Skeletal muscle tissue (tissue), 3 donors: ENCODE measurements at regions not wholly inside any gene's neighbourhood (a gene's known extent, or its start where the extent isn't known, plus 50 kb on each side); places are given as distances from the start of the nearest gene placed in this dataset.
"Not testable (repeated sequence)": the region's sequence is repeated elsewhere in the genome, so short reads cannot be mapped to it uniquely, and the experiment has no call there.

Experiments used
- H3K27ac ChIP-seq: one replicate; pipeline ENCODE4 v1.7.0; 2013; ENCODE audit warnings: mild to moderate bottlenecking, low read depth, low read length, inconsistent platforms
- H3K27me3 ChIP-seq, 3 donors: one replicate each; pipeline ENCODE4 v1.7.0; 2013; ENCODE audit warnings: low read length in 3 of 3; ENCODE audit not compliant: control insufficient read depth in 3 of 3, insufficient read depth in 3 of 3
- H3K36me3 ChIP-seq, 3 donors: one replicate each; pipeline ENCODE4 v1.7.0; 2013; ENCODE audit warnings: low read length in 3 of 3; ENCODE audit not compliant: control insufficient read depth in 3 of 3, insufficient read depth in 3 of 3
- H3K4me1 ChIP-seq, 3 donors: one replicate each; pipeline ENCODE4 v1.7.0; 2013; ENCODE audit warnings: low read length in 3 of 3, mild to moderate bottlenecking in 3 of 3; ENCODE audit not compliant: control insufficient read depth in 3 of 3, insufficient read depth in 3 of 3
- H3K4me3 ChIP-seq, 3 donors: one replicate each; pipeline ENCODE4 v1.7.0; 2013; ENCODE audit warnings: low read length in 3 of 3
- H3K9ac ChIP-seq, 3 donors: one replicate each; pipeline ENCODE4 v1.7.0; 2013; ENCODE audit warnings: low read length in 3 of 3, mild to moderate bottlenecking in 3 of 3, moderate library complexity in 2 of 3, low read depth in 1 of 3
- H3K9me3 ChIP-seq, 3 donors: one replicate each; pipeline ENCODE4 v1.7.0; 2013; ENCODE audit warnings: low read length in 3 of 3; ENCODE audit not compliant: control insufficient read depth in 3 of 3
- donor health status: Osteomylitis.

GRCh38 chr5:119694284-119694683, 64.9 kb downstream of the FAM170A start:
- no peak overlapping the region for H3K4me3 ChIP-seq
- H3K27ac ChIP-seq: no peak overlapping the region
- no peak overlapping the region for H3K9ac ChIP-seq

DNA sequence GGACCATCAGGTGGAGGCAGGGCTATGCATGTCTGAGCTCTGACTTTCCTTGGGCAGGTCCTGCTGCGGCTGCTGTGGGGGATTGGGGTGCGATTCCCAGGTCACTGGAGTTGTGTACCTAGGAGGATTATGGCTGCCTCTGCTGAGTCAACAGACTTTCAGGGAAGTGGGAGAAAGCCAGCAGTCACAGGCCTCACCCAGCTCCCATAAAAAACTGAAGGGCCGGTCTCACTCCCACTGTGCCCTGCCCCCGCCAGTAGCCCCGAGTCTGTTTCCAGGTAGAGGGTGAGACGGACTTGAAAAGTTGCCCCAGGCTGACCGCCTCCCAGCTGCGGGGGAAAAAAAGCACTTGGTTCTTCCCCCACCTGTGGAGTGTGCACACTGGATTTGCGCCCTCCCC, 76.7 kb downstream of the FAM170A start:
- H3K27ac ChIP-seq: no peak overlapping the region
- peaks cover 0 to 6% (median 0%) of the 10 kb centered on the region in 3 donors for H3K27me3 ChIP-seq
- H3K4me1 ChIP-seq: no peaks in the 10 kb centered on the region
- H3K9ac ChIP-seq: no peak overlapping the region
- H3K9me3 ChIP-seq: no peaks in the 10 kb centered on the region
- no peak overlapping the region for H3K4me3 ChIP-seq
- H3K36me3 ChIP-seq: no peaks in the 10 kb centered on the region

More at GRCh38 chr5:119694284-119694683, 64.9 kb downstream of the FAM170A start:
- peaks cover 0 to 2% (median 0%) of the 10 kb centered on the region in 3 donors for H3K9me3 ChIP-seq
- no peaks in the 10 kb centered on the region for H3K36me3 ChIP-seq
- no peaks in the 10 kb centered on the region for H3K4me1 ChIP-seq
- H3K27me3 ChIP-seq: no peaks in the 10 kb centered on the region

DNA sequence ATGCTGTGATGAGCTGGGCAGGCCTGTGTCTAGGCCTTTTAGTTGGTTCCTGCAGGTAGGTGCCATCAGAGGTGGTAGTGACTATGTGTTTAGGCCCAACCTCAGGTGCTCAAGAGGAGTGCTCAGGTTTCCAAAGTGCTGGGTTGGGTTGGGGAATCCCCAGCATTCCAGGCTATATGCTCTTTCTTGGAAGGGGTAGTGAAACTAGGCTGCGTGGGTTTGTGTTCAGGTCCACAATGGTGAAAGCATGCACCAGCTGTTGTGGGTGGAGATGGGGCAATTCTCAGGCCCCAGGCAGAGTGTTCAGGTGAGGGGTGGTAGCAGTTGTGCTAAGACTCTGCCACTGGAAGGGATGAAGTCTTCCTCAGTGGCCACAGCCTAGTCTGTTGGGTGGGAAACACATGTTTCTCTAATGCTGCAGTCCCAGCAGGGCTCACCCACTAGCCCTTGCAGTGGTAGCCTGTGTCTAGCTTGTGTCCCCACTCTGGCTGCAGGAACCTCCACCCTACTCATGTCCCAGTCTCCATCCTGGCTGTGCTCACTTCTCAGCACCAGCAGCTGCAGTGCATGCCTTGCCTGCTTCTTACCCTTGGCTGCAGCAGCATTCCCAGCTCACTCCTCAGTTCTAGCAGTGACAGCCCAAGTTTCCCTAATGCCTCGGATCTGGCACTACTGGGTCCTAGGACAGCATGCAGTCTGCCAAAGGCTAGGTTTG, 78.9 kb downstream of the FAM170A start:
- no peaks in the 10 kb centered on the region for H3K4me1 ChIP-seq
- no peak overlapping the region for H3K27ac ChIP-seq
- H3K27me3 ChIP-seq: peaks cover 0 to 6% (median 0%) of the 10 kb centered on the region in 3 donors
- no peaks in the 10 kb centered on the region for H3K36me3 ChIP-seq
- H3K9ac ChIP-seq: no peak overlapping the region
- H3K4me3 ChIP-seq: no peak overlapping the region
- H3K9me3 ChIP-seq: no peaks in the 10 kb centered on the region

GRCh38 chr5:119721775-119722174, 92.4 kb downstream of the FAM170A start:
- H3K36me3 ChIP-seq: no peaks in the 10 kb centered on the region
- no peak overlapping the region for H3K4me3 ChIP-seq
- H3K4me1 ChIP-seq: no peaks in the 10 kb centered on the region
- no peak overlapping the region for H3K27ac ChIP-seq
- H3K9me3 ChIP-seq: no peaks in the 10 kb centered on the region
- H3K27me3 ChIP-seq: no peaks in the 10 kb centered on the region
- H3K9ac ChIP-seq: no peak overlapping the region

GRCh38 chr5:119725291-119725690, 95.9 kb downstream of the FAM170A start:
- not testable (repeated sequence) for H3K9me3 ChIP-seq, H3K9ac ChIP-seq, H3K4me1 ChIP-seq, H3K27ac ChIP-seq, H3K36me3 ChIP-seq, H3K4me3 ChIP-seq, H3K27me3 ChIP-seq

GRCh38 chr5:119726544-119726943, 97.2 kb downstream of the FAM170A start:
- Histone ChIP-seq H3K9me3 (no peaks in the 10 kb centered on the region), H3K9ac (no peak overlapping the region), H3K4me1 (no peaks in the 10 kb centered on the region), H3K4me3 (no peak overlapping the region), H3K27ac (no peak overlapping the region), H3K36me3 (no peaks in the 10 kb centered on the region), H3K27me3 (no peaks in the 10 kb centered on the region)

DNA sequence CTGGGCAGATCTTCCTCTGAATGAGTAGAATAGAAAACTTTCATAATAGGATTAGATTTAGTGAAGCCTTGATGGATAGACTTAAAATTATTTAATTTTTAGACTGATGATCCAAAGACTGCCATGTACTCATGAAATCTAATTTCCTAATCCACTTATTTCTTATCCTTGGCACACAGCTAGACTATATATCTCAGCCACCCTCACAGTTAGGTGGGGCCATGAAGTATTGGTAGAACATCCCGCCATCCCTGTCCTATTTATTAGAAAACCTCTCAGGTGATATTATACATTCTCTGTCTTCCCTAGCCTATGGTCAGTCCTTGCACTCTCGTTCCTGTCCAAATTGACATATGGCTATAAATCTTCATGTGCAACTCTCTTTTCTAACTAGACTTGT, 110.9 kb downstream of the FAM170A start:
- Histone ChIP-seq H3K27ac (no peak overlapping the region), H3K4me3 (no peak overlapping the region), H3K9me3 (no peaks in the 10 kb centered on the region), H3K27me3 (no peaks in the 10 kb centered on the region), H3K4me1 (no peaks in the 10 kb centered on the region), H3K9ac (no peak overlapping the region), H3K36me3 (no peaks in the 10 kb centered on the region)

DNA sequence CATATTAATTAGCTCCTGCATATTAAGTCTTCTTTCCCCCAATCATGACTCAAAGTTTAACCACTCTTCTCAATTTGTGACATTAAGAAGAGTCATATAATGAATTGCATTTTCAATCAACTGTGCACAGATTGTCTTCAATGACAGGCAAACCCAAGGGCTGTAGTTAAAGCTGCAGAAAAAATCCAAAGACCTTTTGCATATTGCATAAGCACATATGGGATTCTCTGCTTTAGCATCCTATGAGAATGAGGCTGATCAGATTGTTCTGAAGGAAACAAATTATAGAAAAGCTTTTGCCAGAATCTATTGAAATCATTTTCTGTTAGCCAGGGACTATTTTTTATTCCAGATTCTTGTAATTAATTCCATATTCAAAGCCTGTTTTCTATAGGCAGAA, 112.3 kb downstream of the FAM170A start:
- Histone ChIP-seq H3K27me3 (no peaks in the 10 kb centered on the region), H3K9ac (no peak overlapping the region), H3K4me3 (no peak overlapping the region), H3K4me1 (no peaks in the 10 kb centered on the region), H3K36me3 (no peaks in the 10 kb centered on the region), H3K9me3 (no peaks in the 10 kb centered on the region), H3K27ac (no peak overlapping the region)

- no peaks in the 10 kb centered on the region for H3K27me3 ChIP-seq
- H3K4me3 ChIP-seq: no peak overlapping the region
- H3K9me3 ChIP-seq: no peaks in the 10 kb centered on the region
- no peak overlapping the region for H3K27ac ChIP-seq
- H3K9ac ChIP-seq: no peak overlapping the region
- no peaks in the 10 kb centered on the region for H3K4me1 ChIP-seq
- H3K36me3 ChIP-seq: no peaks in the 10 kb centered on the region
Observed at GRCh38 chr5:119742311-119742710, 113.0 kb downstream of the FAM170A start.

DNA sequence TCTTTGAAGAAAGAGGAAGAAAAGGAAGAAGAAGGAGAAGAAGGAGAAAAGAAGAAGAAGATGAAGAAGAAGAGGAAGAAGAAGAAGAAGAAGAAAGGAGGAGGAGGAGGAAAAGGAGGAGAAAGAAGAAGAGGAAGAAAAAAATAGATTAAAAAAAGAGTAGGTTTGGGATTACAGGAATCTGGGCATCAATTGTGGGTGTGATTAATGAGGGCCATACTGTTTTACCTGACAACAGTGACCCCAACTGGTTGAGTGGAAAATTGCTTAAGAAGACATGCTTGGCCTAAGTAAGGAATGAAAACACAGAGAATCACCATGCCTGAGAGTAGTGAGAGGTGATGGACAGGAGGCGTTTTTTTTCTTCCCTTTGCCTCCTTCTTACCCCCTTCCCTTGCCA, 114.6 kb downstream of the FAM170A start:
- H3K27ac ChIP-seq: no peak overlapping the region
- no peaks in the 10 kb centered on the region for H3K27me3 ChIP-seq
- H3K9me3 ChIP-seq: no peaks in the 10 kb centered on the region
- H3K4me1 ChIP-seq: no peaks in the 10 kb centered on the region
- H3K4me3 ChIP-seq: no peak overlapping the region
- H3K36me3 ChIP-seq: no peaks in the 10 kb centered on the region
- H3K9ac ChIP-seq: no peak overlapping the region
